PC-3 (cell line): ENCODE measurements at regions not wholly inside any gene's neighbourhood (a gene's known extent, or its start where the extent isn't known, plus 50 kb on each side); places are given as distances from the start of the nearest gene placed in this dataset.

Experiments used
- EZH2 ChIP-seq: fragments of 300-600 bp; sonication (generic); IDR thresholded peaks from one replicate; pipeline ENCODE4 v1.6.1; 2017; ENCODE audit warnings: antibody characterized with exemption, mild to moderate bottlenecking, low read length; ENCODE audit not compliant: unreplicated experiment
- TF ChIP-seq, protein P1 (sequence below): fragments of 300-600 bp; sonication (generic); conservative IDR thresholded peaks from 2 replicates; pipeline ENCODE4 v1.5.1; 2017; ENCODE audit warnings: antibody characterized with exemption, low read depth, mild to moderate bottlenecking, low read length

DNA sequence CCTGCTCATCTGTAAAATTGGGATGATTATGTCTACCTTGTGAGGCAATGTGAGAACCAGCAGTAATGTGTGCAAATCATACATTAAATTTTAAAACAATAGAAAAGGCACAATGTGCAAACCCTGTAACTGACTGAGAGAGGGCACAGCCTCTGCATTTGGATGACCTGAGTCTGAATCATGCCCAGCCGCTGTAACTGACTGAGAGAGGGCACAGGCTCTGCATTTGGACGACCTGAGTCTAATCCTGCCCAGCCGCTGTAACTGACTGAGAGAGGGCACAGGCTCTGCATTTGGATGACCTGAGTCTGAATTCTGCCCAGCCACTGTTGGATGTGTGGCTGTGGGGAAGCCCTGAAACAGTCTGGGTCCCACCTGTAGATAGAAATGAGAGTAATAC is 351.5 kb upstream of the SHH start:
- TF ChIP-seq, protein P1, sequence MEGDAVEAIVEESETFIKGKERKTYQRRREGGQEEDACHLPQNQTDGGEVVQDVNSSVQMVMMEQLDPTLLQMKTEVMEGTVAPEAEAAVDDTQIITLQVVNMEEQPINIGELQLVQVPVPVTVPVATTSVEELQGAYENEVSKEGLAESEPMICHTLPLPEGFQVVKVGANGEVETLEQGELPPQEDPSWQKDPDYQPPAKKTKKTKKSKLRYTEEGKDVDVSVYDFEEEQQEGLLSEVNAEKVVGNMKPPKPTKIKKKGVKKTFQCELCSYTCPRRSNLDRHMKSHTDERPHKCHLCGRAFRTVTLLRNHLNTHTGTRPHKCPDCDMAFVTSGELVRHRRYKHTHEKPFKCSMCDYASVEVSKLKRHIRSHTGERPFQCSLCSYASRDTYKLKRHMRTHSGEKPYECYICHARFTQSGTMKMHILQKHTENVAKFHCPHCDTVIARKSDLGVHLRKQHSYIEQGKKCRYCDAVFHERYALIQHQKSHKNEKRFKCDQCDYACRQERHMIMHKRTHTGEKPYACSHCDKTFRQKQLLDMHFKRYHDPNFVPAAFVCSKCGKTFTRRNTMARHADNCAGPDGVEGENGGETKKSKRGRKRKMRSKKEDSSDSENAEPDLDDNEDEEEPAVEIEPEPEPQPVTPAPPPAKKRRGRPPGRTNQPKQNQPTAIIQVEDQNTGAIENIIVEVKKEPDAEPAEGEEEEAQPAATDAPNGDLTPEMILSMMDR: no peak
- TF ChIP-seq EZH2: no peak
